IMR-90 (cell line): ENCODE measurements at regions not wholly inside any gene's neighbourhood (a gene's known extent, or its start where the extent isn't known, plus 50 kb on each side); places are given as distances from the start of the nearest gene placed in this dataset.

Experiments used
- ATAC-seq: fragments of 200-7000 bp; cut with Tn5 transposase; 2 replicates; pipeline ENCODE4 v1.9.1; 2020; ENCODE audit warnings: low read depth, mild to moderate bottlenecking, moderate library complexity
- BruUV-seq: library from RNA; stranded (reverse); fragments of 400-500 nt; replicated peaks from 2 replicates; lab custom pipeline; 2021; lab: Mats Ljungman, UMichigan
- CTCF ChIA-PET: fragments of 300-600 bp; formaldehyde crosslinking; extraction: SDS; loops from one replicate; lab custom pipeline; 2021; ENCODE audit warnings: antibody characterized with exemption; lab: Yijun Ruan, JAX
- POLR2A ChIA-PET: fragments of 300-600 bp; sonication (Branson Sonifier 250); formaldehyde crosslinking; loops from one replicate; lab custom pipeline; 2022; ENCODE audit warnings: antibody characterized with exemption; ENCODE audit not compliant: unreplicated experiment; lab: Charles Lee
- DNase-seq: peaks from one replicate; pipeline ENCODE4 v3.0.0; 2013
- H2AFZ ChIP-seq: replicated peaks from 2 replicates; pipeline ENCODE3; 2013; ENCODE audit warnings: low read length, mild to moderate bottlenecking; ENCODE audit not compliant: poor library complexity
- H2AK5ac ChIP-seq: 2 replicates; pipeline ENCODE4 v1.6.1; 2013; ENCODE audit warnings: low read depth, low read length, inconsistent platforms
- H2AK9ac ChIP-seq: replicated peaks from 2 replicates; pipeline ENCODE3; 2013; ENCODE audit warnings: mild to moderate bottlenecking, low read depth, low read length, moderate library complexity; ENCODE audit not compliant: poor library complexity
- H2BK120ac ChIP-seq: 2 replicates; pipeline ENCODE4 v1.6.1; 2013; ENCODE audit warnings: low read depth, low read length, inconsistent platforms
- H2BK15ac ChIP-seq: 3 replicates; pipeline ENCODE4 v1.6.1; 2013; ENCODE audit warnings: low read depth, low read length, inconsistent platforms
- H2BK20ac ChIP-seq: 2 replicates; pipeline ENCODE4 v1.6.1; 2013; ENCODE audit warnings: low read depth, mild to moderate bottlenecking, inconsistent platforms, low read length, moderate library complexity
- H2BK5ac ChIP-seq: 2 replicates; pipeline ENCODE4 v1.6.1; 2013; ENCODE audit warnings: mild to moderate bottlenecking, low read depth, low read length, inconsistent platforms; ENCODE audit not compliant: poor library complexity, severe bottlenecking
- H3K14ac ChIP-seq: replicated peaks from 2 replicates; pipeline ENCODE4 v1.6.1; 2013; ENCODE audit warnings: low read depth, low read length, inconsistent platforms
- H3K18ac ChIP-seq: 2 replicates; pipeline ENCODE4 v1.6.1; 2013; ENCODE audit warnings: low read depth, low read length, control low read depth
- H3K23ac ChIP-seq: 2 replicates; pipeline ENCODE4 v1.6.1; 2013; ENCODE audit warnings: low read depth, low read length, inconsistent platforms
- H3K27ac ChIP-seq: 2 replicates; pipeline ENCODE4 v1.5.1; 2013; ENCODE audit warnings: mild to moderate bottlenecking, control low read depth, low read length; ENCODE audit not compliant: insufficient read depth
- H3K27me3 ChIP-seq: 2 replicates; pipeline ENCODE4 v1.6.1; 2013; ENCODE audit warnings: low read length; ENCODE audit not compliant: control insufficient read depth, insufficient read depth
- H3K36me3 ChIP-seq: 2 replicates; pipeline ENCODE4 v1.6.1; 2013; ENCODE audit warnings: low read length, mixed read lengths; ENCODE audit not compliant: control insufficient read depth, insufficient read depth
- H3K4ac ChIP-seq: 2 replicates; pipeline ENCODE4 v1.6.1; 2013; ENCODE audit warnings: low read depth, low read length, inconsistent platforms
- H3K4me1 ChIP-seq: 2 replicates; pipeline ENCODE4 v1.6.1; 2013; ENCODE audit warnings: low read length, mixed read lengths; ENCODE audit not compliant: control insufficient read depth, insufficient read depth
- H3K4me2 ChIP-seq: 2 replicates; pipeline ENCODE4 v1.6.1; 2013; ENCODE audit warnings: low read depth, mild to moderate bottlenecking, control low read depth, low read length, moderate library complexity
- H3K4me3 ChIP-seq: 2 replicates; pipeline ENCODE4 v1.5.1; 2013; ENCODE audit warnings: low read depth, mild to moderate bottlenecking, control low read depth, low read length, moderate library complexity; ENCODE audit not compliant: insufficient read depth
- H3K56ac ChIP-seq: 2 replicates; pipeline ENCODE4 v1.6.1; 2013; ENCODE audit warnings: low read length, inconsistent platforms; ENCODE audit not compliant: insufficient read depth; ENCODE audit errors: extremely low read depth
- H3K79me1 ChIP-seq, 2 experiments: 2 replicates each; pipeline ENCODE4 v1.6.1; 2013; ENCODE audit warnings: low read length in 2 of 2, inconsistent platforms in 1 of 2, low read depth in 1 of 2
- H3K9ac ChIP-seq: 2 replicates; pipeline ENCODE4 v1.6.1; 2013; ENCODE audit warnings: low read depth, low read length, control low read depth
- H3K9me1 ChIP-seq: 2 replicates; pipeline ENCODE4 v1.6.1; 2013; ENCODE audit warnings: low read length, inconsistent platforms; ENCODE audit not compliant: insufficient read depth
- H3K9me3 ChIP-seq: 2 replicates; pipeline ENCODE4 v1.6.1; 2013; ENCODE audit warnings: low read length; ENCODE audit not compliant: control insufficient read depth, insufficient read depth
- H4K20me1 ChIP-seq: 2 replicates; pipeline ENCODE4 v1.6.1; 2013; ENCODE audit warnings: low read length, inconsistent platforms; ENCODE audit not compliant: insufficient read depth
- H4K5ac ChIP-seq: 2 replicates; pipeline ENCODE4 v1.6.1; 2013; ENCODE audit warnings: mild to moderate bottlenecking, low read depth, low read length, control low read depth
- H4K8ac ChIP-seq, 2 experiments: 2 replicates each; pipeline ENCODE4 v1.6.1; 2013; ENCODE audit warnings: low read depth in 2 of 2, low read length in 2 of 2, control low read depth in 1 of 2, inconsistent platforms in 1 of 2
- H4K91ac ChIP-seq: 2 replicates; pipeline ENCODE4 v1.6.1; 2013; ENCODE audit warnings: low read depth, low read length, inconsistent platforms; ENCODE audit not compliant: insufficient read depth
- CEBPB ChIP-seq: IDR thresholded peaks from 2 replicates; pipeline ENCODE4 v1.6.1; 2012; ENCODE audit warnings: low read depth, low read length, improper control_type of control experiment
- FOS ChIP-seq: fragments of 150-350 bp; IDR thresholded peaks from 2 replicates; pipeline ENCODE4 v1.6.1; 2016; ENCODE audit warnings: low read depth, low read length
- MAZ ChIP-seq: IDR thresholded peaks from 2 replicates; pipeline ENCODE4 v1.6.1; 2012; ENCODE audit warnings: low read depth, mild to moderate bottlenecking, low read length, improper control_type of control experiment, moderate library complexity, borderline replicate concordance
- MXI1 ChIP-seq: IDR thresholded peaks from 2 replicates; pipeline ENCODE4 v1.6.1; 2012; ENCODE audit warnings: low read depth, mild to moderate bottlenecking, low read length, moderate library complexity, borderline replicate concordance
- POLR2A ChIP-seq: IDR thresholded peaks from 2 replicates; pipeline ENCODE4 v1.6.1; 2012; ENCODE audit warnings: mild to moderate bottlenecking, low read depth, low read length
- RAD21 ChIP-seq: IDR thresholded peaks from 2 replicates; pipeline ENCODE4 v1.6.1; 2012; ENCODE audit warnings: low read length, improper control_type of control experiment
- RCOR1 ChIP-seq: IDR thresholded peaks from 2 replicates; pipeline ENCODE4 v1.6.1; 2012; ENCODE audit warnings: mild to moderate bottlenecking, low read length, improper control_type of control experiment; ENCODE audit not compliant: insufficient replicate concordance
- WGBS, 2 experiments: methylation state at CpG; one replicate each; pipeline versions ENCODE4 v1.1.5 to v1.1.7; 2013; ENCODE audit warnings: missing lambda C conversion rate in 2 of 2; ENCODE audit not compliant: insufficient read length in 1 of 2; ENCODE audit errors: extremely low coverage in 2 of 2; 5-methylcytosine and 5-hydroxymethylcytosine counted together
- dilution Hi-C: fragments of 300-500 bp; cut with HindIII; formaldehyde crosslinking; loops from one replicate; pipeline ENCODE4 v1.14.3; 2018; ENCODE audit warnings: low sequenced_read_pairs; ENCODE audit not compliant: unreplicated experiment
- in situ Hi-C: fragments of 300-500 bp; cut with MboI; formaldehyde crosslinking; loops from 3 replicates; pipeline ENCODE4 v1.14.3; 2019; ENCODE audit warnings: low sequenced_read_pairs, inconsistent platforms, mixed read lengths
- intact Hi-C: fragments of 100-400 bp; cut with micrococcal nuclease; formaldehyde crosslinking; loops from 2 replicates; pipeline ENCODE4 v1.10.0; 2022
- TF ChIP-seq, protein P1 (sequence below): conservative IDR thresholded peaks from 2 replicates; pipeline ENCODE4 v1.5.1; 2012; ENCODE audit warnings: mild to moderate bottlenecking, low read depth, low read length, improper control_type of control experiment
- TF ChIP-seq, protein P2 (sequence below): fragments of 150-350 bp; IDR thresholded peaks from 2 replicates; pipeline ENCODE4 v1.6.1; 2016; ENCODE audit warnings: low read depth, mild to moderate bottlenecking, low read length, moderate library complexity, borderline replicate concordance
- TF ChIP-seq, protein P3 (sequence below): fragments of 150-350 bp; IDR thresholded peaks from 2 replicates; pipeline ENCODE4 v1.6.1; 2017; ENCODE audit warnings: mild to moderate bottlenecking, antibody characterized with exemption, low read length, low read depth

DNA sequence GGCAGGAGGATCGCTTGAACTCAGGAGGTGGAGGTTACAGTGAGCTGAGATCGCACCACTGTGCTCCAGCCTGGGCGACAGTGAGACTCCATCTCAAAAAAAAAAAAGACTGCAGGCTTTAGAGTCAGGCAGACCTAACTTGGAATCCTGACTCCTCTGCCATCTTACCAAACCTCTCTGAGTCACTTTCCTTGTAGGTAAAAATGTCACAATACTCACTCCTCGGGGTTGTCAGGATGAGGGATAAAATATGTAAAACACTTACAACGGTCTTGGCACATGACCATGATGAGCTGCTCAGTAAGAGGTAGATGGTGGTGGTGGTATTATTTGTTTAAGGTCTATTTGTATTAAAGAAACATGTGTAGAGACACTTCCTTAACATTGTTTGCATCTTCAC, 154.1 kb upstream of the PDE1C start:
- no peak for TF ChIP-seq RAD21
- TF ChIP-seq, protein P1, sequence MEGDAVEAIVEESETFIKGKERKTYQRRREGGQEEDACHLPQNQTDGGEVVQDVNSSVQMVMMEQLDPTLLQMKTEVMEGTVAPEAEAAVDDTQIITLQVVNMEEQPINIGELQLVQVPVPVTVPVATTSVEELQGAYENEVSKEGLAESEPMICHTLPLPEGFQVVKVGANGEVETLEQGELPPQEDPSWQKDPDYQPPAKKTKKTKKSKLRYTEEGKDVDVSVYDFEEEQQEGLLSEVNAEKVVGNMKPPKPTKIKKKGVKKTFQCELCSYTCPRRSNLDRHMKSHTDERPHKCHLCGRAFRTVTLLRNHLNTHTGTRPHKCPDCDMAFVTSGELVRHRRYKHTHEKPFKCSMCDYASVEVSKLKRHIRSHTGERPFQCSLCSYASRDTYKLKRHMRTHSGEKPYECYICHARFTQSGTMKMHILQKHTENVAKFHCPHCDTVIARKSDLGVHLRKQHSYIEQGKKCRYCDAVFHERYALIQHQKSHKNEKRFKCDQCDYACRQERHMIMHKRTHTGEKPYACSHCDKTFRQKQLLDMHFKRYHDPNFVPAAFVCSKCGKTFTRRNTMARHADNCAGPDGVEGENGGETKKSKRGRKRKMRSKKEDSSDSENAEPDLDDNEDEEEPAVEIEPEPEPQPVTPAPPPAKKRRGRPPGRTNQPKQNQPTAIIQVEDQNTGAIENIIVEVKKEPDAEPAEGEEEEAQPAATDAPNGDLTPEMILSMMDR: no peak
- no peak for TF ChIP-seq MAZ
- TF ChIP-seq CEBPB: no peak
- no peak for TF ChIP-seq POLR2A
- no peak for TF ChIP-seq RCOR1
- TF ChIP-seq, protein P2, sequence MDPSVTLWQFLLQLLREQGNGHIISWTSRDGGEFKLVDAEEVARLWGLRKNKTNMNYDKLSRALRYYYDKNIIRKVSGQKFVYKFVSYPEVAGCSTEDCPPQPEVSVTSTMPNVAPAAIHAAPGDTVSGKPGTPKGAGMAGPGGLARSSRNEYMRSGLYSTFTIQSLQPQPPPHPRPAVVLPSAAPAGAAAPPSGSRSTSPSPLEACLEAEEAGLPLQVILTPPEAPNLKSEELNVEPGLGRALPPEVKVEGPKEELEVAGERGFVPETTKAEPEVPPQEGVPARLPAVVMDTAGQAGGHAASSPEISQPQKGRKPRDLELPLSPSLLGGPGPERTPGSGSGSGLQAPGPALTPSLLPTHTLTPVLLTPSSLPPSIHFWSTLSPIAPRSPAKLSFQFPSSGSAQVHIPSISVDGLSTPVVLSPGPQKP: no peak
- no peak for TF ChIP-seq MXI1
- no peak for TF ChIP-seq FOS
- TF ChIP-seq, protein P3, sequence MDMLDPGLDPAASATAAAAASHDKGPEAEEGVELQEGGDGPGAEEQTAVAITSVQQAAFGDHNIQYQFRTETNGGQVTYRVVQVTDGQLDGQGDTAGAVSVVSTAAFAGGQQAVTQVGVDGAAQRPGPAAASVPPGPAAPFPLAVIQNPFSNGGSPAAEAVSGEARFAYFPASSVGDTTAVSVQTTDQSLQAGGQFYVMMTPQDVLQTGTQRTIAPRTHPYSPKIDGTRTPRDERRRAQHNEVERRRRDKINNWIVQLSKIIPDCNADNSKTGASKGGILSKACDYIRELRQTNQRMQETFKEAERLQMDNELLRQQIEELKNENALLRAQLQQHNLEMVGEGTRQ: no peak
- in situ Hi-C loops: no loop called here
- intact Hi-C loops: no loop called here
- H3K56ac ChIP-seq: no peak overlapping the region
- H3K18ac ChIP-seq: no peak overlapping the region
- no peak overlapping the region for H3K27ac ChIP-seq
- POLR2A ChIA-PET: no interaction called here
- H3K4ac ChIP-seq: no peak overlapping the region
- H4K8ac ChIP-seq: no peak overlapping the region
- no peaks in the 10 kb centered on the region; the same call in 1 of the 2 replicates for H3K27me3 ChIP-seq
- no peak overlapping the region for H3K9ac ChIP-seq
- no peak overlapping the region for H3K4me2 ChIP-seq
- ATAC-seq (no peak), DNase-seq (no peak)
- no peak overlapping the region for H2BK5ac ChIP-seq
- no peak overlapping the region for H2BK20ac ChIP-seq
- dilution Hi-C loops: no loop called here
- H4K20me1 ChIP-seq: no peaks in the 10 kb centered on the region
- WGBS, 2 experiments: no CpG with 5 or more reads among the region's 5 CpGs
- H2BK120ac ChIP-seq: no peak overlapping the region
- H3K4me3 ChIP-seq: no peak overlapping the region
- CTCF ChIA-PET: interaction anchor here (0.6 kb wide), 1 partner anchor 569 kb away, joined by 3 read pairs; no protein-coding TSS in a partner anchor
- no peak overlapping the region for H2AFZ ChIP-seq
- no peak overlapping the region for H2AK5ac ChIP-seq
- no peak overlapping the region for H3K14ac ChIP-seq
- no peak overlapping the region for H2BK15ac ChIP-seq
- BruUV-seq: no TSS peak
- H3K36me3 ChIP-seq: no peaks in the 10 kb centered on the region
- H4K91ac ChIP-seq: no peak overlapping the region
- H4K5ac ChIP-seq: no peak overlapping the region
- H2AK9ac ChIP-seq: no peak overlapping the region
- no peaks in the 10 kb centered on the region for H3K9me1 ChIP-seq
- H3K79me1 ChIP-seq: no peaks in the 10 kb centered on the region
- H3K4me1 ChIP-seq: no peaks in the 10 kb centered on the region
- no peaks in the 10 kb centered on the region; the same call in 1 of the 2 replicates for H3K9me3 ChIP-seq
- no peak overlapping the region for H3K23ac ChIP-seq
